Left kidney (tissue), 1 donor: ENCODE measurements at regions not wholly inside any gene's neighbourhood (a gene's known extent, or its start where the extent isn't known, plus 50 kb on each side); places are given as distances from the start of the nearest gene placed in this dataset.

Source experiments
- DNase-seq: peaks from one replicate; pipeline ENCODE4 v3.0.0-alpha.2; 2013

DNA sequence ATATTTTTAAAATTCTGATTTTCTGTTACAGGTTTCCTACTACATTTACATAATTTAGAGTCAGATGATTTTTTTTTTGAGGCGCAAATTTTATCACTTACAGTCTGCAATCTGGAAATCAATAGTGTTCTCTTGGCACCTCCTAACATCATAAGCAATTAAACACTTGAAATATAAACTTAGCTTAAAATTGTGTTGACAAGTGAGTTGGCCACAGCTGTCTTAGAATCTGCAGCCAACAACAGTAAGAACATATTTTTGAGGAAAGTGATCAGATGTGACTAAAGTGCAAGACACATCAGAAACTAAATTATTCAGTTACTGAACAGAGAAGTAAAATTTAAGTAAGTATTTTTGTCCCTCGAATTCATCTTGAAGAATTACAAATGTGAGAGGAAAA, 726.7 kb upstream of the LRATD1 start:
- no peak for DNase-seq

DNA sequence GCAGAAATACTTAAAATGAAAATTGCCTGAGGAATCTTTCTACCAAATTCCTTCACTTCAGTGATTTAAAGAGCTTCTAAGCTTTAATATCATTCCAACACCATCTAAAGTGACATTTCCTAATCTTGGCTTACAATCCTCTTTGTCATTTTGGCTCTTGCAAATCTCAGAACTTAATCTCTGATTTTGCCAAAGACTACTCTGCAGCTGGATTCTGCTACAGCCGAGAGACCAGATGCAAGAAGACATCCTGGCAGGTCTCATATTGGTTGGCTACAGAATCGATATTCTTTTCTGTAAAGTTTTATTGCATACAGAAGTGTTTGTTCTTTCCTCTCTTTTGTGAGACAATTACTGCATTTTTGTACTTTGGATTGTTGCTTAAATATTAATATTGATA, 716.5 kb upstream of the LRATD1 start:
- no peak for DNase-seq

DNA sequence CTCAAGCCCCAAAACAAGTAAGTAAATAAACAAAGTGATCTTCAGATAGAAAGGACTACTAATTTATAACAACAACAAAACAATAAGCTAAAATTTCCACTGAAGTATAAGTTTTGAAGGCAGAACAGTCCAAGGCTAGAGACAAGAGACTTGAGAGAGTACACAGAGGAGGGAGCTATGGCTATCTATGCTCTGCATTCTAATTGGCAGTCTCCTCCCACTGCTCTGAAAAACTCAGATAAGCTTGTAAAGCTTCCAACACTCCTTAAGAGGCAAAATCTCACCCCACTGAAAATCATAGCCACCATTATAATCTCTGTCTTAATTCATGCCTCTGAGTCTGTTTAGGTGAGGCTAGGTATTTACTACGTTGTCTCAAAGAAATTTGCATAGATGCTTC, 714.6 kb upstream of the LRATD1 start:
- DNase-seq: no peak

DNA sequence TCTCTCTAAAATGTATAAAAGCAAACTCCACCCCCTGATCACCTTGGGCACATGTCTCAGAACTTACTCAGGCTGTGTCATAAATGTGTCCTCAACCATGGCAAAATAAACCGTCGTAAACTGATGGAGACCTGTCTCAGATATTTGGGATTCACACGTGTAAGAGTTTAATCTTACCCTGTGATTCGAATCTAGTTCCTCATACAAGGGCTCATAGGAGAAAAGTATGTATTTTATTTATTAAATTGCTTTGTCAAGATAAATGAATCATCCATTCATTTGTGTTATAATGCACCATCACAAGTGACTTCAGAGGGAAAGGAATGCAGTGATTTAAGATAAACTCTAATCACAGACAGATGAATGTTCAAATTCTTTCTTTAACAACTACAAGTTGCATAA, 712.5 kb upstream of the LRATD1 start:
- DNase-seq: no peak

DNA sequence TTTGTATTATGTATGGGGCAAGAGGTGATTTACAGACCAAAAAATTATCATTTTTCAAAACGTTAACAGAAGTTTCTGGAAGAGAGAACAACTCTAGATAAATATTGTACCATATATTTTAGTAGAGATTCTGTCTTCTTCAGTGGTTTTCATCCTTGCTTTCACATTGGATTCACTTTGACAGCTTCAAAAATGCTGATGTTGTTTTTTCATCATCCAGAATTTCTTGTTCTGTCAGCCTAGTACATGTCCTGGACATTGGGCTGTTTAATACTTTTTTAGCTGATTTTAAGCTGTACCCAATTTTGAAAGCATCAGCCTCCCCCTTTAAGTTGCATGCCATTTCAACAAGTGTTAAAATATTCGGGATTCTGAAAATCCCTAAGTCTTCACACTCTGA, 711.3 kb upstream of the LRATD1 start:
- DNase-seq: no peak

DNA sequence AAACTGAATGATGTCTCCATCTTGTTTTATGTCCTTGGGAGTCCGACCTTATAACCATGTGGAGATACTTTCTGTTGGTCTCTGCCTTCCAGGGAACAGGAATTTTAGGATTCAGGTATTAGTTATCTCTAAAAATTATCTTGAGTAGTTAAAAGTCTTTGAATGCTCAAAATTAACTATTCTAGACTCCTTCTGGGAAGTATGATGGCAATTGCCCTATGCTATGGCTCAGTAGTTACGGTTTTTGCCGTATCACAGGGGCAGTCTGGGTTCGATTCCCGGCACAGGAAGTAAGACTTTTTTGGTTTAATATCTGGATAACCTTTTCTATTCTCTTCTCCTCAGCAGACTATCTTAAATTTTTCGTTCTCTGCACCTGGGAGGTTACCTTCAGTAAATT, 708.7 kb upstream of the LRATD1 start:
- no peak for DNase-seq

DNA sequence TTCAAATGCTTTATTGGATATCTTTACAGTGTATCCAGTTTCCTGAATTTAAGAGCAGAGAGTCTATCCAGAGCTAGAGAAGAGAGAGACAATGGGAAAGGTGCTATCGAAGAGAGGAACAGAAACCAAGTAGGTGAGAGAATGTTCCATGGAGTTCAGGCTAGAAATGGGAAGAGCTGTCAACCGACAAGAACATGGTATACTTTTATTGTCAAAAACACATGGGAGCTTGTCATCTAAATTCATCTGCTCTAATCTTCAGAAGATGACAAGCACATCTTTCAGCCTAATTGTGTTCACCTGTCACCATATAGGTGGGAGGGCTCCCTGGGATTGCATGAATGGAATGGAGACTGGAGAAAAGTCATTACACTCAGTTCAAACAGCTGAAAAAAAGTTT, 690.4 kb upstream of the LRATD1 start:
- no peak for DNase-seq

DNA sequence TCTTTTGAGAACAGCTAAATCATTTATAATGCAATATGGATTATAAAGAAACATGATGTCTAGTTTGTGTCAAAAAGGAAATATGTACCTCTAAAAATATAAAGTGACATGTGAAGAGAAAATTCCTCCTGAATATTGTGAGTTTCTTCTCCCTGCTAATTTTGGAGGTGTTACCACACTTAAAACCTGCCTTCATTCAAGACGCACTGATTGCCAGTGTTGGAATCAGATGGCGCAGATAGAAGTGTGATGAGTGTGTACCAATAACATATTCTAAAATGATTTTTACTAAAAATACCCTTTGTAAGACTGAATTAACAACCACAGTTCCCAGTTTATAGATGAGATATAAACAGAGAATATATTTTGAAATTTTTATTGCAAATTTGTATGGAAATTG, 681.8 kb upstream of the LRATD1 start:
- DNase-seq: no peak

DNA sequence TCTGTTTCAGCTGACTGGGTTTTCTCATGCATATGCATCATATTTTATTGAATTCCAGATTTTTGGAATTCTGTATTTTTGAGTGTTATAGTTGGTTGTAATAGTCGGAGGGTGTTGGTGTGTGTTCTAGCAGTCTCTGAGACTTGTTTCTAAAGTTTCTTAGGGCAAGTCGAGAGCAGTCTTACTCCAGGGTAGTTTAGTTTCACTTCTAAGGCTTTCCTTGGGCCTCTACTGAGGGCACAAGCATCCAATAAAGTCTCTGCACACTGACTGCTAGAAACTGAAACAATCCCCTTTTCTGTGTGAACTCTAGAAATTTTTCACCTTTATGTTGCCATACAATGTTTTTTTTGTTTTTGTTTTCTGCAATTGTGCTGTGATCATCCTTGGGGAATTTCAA, 663.7 kb upstream of the LRATD1 start:
- no peak for DNase-seq

DNA sequence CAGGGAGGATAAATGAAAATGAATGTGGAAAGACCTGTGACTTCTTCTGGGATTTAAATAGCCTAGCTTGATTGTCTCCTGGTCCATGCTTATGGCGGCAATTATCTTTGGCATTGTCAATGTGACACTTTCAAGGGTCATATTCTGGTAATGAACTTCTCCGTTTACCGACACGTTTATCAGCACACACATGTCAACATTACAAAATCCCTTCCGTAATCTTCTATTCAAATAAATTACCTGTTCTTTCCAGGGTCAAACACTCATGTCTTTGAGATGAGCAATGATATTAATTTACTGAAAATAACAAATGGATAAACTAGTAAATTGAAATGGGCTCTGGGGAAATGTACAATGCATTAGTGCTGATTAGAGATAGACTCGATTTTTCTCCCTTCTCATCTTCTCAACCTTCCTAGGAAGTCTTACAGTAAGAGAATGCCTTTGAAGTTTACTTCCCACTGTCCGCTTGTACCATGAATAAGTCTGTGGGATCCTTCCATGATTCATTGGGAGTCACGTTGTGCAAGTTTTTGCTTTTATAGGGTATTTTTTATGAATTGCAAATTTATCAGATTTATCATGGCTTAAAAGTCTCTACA, 646.3 kb upstream of the LRATD1 start:
- no peak for DNase-seq

DNA sequence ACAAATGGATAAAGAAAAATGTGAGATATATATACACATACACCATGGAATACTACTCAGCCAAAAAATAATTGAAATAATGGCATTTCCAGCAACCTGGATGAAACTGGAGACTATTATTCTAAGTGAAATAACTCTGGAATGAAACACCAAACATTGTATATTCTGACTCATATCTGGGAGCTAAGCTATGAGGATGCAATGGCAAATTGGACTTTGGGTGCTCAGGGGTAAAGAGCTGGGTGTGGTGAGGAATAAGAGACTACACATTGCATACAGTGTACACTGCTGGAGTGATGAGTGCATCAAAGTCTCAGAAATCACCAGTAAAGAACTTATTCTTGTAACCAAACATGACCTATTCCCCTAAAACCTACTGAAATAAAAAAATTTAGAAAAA, 636.0 kb upstream of the LRATD1 start:
- no peak for DNase-seq

DNA sequence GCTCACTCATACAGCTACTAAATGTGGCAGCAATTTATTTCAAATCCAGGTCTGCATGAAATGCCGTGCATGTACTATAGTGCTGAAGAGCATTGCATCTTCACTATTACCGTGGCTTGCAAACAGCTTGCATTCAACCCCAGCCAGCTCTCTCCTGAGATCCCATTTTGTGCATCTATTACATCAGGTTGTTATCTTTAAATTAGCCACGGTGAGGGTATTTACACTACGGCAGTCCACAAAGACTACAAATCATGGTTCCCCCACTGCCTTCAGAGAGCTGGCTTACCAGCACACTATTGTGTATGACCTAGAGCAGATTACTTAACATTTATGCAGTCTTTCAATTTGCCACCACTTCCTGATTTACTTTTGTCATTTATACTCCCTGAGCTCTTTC, 621.3 kb upstream of the LRATD1 start:
- no peak for DNase-seq

DNA sequence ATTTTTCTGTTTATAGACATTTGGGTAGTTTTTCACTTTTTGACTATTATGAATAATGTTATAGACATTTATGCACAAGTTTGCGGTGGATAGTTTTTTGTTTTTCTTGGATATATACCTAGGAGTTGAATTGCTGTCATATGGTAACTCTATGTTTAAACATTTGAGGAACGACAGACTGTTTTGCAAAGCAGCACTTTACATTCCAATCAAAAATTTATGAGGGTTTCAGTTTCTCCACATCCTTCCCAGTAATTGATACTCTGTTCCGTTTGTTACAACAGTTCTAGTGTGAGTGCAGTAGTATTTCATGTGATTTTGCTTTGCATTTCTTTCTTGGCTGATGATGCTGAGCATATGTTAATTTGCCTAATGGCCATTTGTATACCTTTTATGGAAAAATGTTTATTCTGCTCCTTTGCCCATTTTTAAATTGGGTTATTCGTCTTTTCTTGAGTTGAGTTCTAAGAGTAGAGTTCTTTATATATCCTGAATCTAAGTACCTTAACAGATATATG, 617.3 kb upstream of the LRATD1 start:
- no peak for DNase-seq

DNA sequence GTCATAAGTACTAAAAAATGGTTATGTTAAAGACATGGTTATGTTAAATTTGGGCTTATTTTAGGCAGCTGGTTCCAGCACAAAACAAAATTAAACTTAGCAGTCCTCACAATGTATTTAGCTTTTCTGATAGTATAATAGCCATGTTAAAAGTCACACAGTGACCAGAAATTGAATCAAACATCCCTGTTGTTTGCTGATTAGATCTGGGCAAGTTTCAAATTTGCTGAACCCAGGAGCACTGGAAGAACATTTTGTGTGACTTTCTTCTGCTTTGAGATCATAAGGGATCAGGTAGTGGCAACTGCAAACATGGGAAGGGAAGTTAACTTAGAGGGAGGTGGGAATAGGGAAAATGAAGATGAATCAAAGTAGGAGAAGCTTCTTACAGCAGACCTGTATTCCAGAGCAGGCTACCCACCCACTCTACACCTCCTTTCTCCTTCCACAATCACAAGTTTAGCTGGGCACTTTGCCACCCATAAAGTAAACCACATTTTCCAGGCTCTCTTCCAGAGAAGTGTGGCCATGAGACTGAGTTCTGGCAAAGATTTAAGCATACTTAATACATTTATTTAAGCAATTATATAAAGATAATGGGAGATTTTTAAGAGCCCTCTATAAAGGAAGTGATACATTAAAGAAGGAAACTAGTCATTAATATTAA, 616.1 kb upstream of the LRATD1 start:
- no peak for DNase-seq

DNA sequence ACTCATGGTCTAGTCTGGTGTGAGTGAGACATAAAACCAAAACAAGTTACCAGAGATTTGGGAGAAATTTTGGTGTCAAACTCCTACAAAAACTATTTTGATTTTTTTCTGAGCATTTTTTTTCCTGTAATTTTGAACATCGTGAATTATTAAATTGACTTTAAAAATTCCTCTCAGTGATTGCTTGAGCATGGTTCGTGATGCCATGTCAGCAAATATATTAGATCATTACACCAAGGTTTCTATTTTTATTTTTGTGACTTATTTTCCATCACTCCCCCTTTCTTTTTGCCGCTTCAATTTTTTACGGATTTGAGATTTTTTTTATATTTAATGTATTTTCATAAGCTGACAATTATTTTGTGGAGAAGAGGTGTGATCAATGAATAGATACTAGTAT, 613.9 kb upstream of the LRATD1 start:
- DNase-seq: no peak

DNA sequence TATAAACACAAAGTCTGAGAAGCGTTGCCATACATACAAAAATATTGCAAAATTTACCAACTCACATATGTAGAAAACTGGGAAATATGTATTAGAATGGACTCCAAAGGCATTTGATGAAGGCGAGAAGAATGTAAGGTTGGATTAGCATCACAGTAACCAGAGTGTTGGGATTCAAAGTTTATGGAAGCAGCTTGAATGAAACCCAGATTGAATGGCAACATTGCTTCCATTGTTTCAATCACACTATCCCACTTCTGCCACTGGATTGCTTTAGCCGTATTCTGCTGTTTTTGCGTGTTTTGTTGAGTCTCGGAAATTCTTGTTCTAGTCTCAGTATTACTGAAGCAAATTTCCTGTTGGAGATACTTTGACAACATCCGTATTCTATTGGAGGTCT, 609.0 kb upstream of the LRATD1 start:
- no peak for DNase-seq

DNA sequence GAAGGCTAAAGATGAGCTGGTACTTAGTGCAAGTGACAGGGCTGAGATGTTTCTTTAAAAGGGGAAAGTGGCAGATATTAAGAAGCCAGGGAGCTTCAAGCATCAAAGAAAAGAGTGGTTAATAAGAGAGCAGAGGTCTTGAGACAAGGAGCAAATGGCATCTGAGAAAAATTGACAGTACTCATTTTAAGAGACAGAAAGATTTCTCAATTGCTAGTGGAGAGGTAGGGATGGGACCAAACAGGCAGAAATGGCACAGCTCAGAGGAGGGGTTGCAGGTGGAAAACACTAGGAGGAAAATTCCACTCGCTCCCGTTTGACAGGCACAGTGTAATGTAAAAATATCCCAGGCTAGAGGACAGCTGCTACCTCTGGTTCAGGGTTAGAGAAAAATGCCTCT, 593.4 kb upstream of the LRATD1 start:
- no peak for DNase-seq

DNA sequence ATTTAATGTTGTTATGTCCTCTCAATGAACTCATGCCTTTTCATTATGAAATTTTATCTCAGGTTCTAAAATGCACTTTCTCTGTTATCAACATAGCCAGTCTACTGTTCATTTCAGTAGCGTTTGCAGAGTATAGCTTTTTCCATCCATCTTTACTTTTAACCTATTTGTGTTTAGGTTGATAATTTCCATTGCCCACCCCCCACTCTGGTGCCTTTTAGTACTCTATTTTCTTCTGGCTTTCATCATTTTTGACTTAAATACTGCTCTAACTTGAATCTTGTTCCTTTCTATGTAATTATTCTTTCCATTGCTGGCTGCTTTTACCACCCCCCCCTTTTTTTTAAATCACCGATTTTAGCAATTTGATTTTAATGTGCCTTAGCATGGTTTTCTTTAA, 585.0 kb upstream of the LRATD1 start:
- no peak for DNase-seq

DNA sequence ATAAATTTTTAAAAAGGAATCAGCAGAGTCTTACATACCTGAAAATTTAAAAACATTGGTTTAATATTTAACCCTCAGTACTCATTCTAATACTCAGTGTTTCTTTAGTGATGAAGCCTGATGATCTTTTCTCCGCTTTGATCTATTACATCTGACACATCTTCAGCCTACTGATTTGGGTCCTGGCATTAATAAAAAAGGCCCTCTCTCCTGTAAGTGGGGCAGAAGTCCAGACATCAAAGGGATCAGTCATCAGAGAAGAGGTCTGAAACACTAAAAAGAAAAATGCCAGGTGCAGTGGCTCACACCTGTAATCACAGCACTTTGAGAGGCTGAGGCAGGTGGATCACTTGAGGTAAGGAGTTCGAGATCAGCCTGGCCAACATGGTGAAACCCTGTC, 581.1 kb upstream of the LRATD1 start:
- no peak for DNase-seq

DNA sequence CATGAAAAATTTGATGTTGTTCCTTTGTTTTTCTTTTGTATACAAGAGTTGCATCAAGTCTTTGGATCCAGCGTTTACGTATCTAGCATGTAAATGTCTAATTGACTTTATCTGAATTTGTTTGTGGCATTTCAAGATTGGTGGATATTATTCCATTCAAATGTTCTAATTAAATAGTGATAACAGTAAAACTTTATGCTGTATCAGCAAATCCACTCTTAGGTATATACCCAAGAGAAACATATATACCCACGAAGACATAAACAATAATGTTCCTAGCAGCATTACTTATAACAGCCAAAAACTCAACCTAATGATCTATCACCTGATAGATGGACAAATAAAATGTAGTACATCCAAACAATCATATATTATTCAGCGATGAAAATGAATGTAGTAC, 579.4 kb upstream of the LRATD1 start:
- DNase-seq: no peak

DNA sequence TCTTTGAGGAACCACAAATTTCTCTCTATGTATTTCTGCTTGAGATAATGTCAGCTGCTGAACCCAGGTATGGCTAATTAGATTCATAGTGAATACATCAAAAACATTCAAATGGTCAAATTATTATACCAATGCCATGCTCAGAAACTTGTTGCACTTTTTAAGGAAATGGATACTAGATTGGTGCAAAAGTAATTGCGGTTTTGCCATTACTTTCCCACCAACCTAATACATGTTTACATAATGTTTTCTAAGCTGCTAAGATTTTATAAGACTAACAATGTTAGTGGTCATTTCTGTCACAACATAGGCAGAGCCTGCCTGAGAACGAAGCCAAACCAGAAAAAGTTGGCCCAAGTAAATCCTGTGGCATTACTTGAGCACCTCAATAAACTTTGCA, 568.2 kb upstream of the LRATD1 start:
- DNase-seq: no peak

DNA sequence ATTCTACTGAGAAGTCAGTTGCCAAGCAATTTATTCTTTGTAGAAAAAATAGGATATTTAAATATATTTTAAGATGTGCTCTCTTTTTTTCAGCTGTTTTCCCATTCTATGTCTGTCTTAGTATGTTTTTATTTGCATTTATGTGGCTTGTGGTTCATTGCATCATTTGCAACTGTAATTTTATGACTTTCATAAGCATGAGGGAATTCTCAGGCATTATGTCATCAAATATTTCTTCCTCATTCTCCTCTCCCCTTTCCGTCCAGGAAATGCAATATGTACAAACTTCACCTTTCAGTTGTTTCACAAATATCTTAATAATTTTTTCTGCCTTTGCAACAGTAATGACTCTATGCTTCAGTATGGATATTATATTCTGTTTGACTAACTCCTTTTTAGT, 560.2 kb upstream of the LRATD1 start:
- no peak for DNase-seq

DNA sequence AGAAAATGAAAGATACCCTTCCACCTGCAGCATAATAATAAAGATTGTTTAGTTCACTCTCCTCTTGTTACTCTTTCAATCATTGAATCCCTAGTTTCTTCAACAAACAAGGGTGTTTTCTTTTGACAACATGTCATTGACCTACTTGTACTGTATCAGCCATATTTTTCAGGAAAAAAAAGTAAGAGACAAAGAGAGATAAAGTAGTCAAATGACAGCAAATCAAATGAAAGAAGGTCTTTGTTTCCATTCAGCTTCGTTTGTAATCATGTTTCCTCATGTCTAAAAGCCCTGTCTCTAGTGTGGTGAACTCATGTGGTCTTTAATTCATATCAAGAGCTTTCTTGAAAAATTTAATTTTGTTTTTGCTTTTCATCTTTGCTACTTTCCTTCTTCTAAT, 557.8 kb upstream of the LRATD1 start:
- no peak for DNase-seq

DNA sequence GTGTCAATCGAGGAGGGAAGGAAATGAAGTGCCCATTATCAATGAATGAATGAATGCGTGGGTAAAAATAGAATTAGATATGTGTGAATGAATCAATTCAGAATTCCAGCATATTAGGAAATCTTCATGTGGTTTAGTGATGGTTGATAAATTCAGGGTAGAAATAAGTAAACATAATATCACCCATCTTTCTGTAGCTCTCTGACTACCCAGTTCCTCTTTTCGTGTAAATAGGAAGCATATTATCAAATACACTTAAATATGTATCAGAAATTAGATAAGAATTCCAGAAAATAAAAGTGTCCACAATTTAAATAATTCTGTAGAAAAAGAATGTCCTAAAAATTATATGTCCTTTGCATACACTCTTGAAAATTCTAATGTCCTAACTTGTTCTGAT, 552.9 kb upstream of the LRATD1 start:
- no peak for DNase-seq

DNA sequence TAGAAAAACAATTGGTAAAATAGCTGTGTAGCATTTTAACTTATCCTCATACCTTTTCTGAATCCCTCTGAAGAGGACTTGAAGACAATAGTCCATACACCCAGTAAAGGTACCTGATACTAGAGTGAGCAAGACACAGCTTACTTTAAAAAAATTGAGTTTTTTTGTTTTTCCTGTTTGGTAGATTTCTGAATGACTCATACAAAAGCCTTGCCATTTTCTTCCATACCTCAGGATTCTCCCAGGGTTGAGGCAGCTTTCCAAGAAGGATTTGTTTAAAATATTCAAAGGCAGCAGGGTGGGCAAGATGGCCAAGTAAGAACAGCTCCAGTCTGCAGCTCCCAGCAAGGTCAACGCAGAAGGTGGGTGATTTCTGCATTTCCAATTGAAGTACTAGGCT, 551.0 kb upstream of the LRATD1 start:
- no peak for DNase-seq
